ENCODE measurements at regions not wholly inside any gene's neighbourhood (a gene's known extent, or its start where the extent isn't known, plus 50 kb on each side); places are given as distances from the start of the nearest gene placed in this dataset.

DNA sequence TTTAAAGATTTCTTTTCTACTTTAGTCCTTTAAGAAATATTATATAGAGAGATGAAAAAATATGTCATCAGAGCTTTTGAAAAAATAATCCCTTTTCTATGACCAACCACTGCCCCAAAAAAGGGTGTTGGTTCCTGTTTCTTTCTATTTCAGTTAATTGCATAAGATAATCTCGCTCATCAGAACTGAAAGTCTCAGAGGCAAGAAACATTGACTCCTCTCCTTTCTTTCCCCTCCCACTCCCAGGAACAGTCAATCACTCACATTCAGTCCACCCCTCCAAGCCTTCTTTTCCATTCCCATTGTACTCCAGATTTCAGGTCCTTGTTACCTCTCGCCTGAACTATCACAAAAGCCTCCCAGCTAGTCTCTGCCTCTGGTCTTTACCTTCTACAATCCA lies 153.7 kb upstream of the ABI3BP start:
- no peak overlapping the region for H3K4me3 Mint-ChIP-seq (ENCODE audit: unreplicated experiment)
- intact Hi-C loops (cut with micrococcal nuclease; ENCODE audit: unreplicated experiment) = no loop called here
- POLR2A ChIA-PET = no interaction called here

DNA sequence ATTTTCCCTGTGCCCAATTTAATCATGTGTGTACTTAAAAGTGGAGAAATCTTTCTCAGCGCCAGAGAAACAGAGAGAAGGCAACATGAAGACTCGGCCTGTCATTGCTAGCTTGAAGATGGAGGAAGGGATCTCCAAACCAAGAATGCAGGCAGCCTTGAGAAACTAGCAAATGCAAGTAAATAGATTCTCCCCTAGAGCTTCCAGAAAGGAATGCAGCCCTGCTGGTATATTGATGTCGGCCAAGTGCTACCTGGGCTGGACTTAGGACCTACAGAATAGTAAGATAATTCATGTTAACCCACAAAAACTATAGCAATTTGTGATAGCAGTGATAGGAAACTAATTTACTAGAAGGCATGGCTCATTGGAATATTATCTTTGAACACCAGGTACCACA lies 150.9 kb upstream of the ABI3BP start:
- H3K4me3 Mint-ChIP-seq (ENCODE audit: unreplicated experiment) = no peak overlapping the region
- Histone ChIP-seq H3K9me3 (no peaks in the 10 kb centered on the region), H3K4me1 (peaks cover 21% of the 10 kb centered on the region), H3K27me3 (replicated peaks; ENCODE audit: control insufficient read depth, insufficient read depth, low read length) (no peaks in the 10 kb centered on the region), H3K36me3 (ENCODE audit: control insufficient read depth, insufficient read depth, low read length) (no peaks in the 10 kb centered on the region), H3K4me3 (ENCODE audit: low read depth, low read length) (no peak overlapping the region)
- no peak overlapping the region for H3K27ac Mint-ChIP-seq (ENCODE audit: unreplicated experiment)
- no peaks in the 10 kb centered on the region for H3K36me3 Mint-ChIP-seq (ENCODE audit: insufficient read depth, unreplicated experiment)
- intact Hi-C loops (cut with micrococcal nuclease; ENCODE audit: unreplicated experiment) = loop anchor here (2.0 kb wide), 1 partner anchor 73 kb away; no protein-coding TSS in a partner anchor
- no peaks in the 10 kb centered on the region for H3K9me3 Mint-ChIP-seq (ENCODE audit: unreplicated experiment)
- no TSS peak for BruUV-seq (replicated peaks)
- TF ChIP-seq, protein P1, sequence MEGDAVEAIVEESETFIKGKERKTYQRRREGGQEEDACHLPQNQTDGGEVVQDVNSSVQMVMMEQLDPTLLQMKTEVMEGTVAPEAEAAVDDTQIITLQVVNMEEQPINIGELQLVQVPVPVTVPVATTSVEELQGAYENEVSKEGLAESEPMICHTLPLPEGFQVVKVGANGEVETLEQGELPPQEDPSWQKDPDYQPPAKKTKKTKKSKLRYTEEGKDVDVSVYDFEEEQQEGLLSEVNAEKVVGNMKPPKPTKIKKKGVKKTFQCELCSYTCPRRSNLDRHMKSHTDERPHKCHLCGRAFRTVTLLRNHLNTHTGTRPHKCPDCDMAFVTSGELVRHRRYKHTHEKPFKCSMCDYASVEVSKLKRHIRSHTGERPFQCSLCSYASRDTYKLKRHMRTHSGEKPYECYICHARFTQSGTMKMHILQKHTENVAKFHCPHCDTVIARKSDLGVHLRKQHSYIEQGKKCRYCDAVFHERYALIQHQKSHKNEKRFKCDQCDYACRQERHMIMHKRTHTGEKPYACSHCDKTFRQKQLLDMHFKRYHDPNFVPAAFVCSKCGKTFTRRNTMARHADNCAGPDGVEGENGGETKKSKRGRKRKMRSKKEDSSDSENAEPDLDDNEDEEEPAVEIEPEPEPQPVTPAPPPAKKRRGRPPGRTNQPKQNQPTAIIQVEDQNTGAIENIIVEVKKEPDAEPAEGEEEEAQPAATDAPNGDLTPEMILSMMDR (IDR thresholded peaks at IDR 0.05; ENCODE audit: insufficient read depth in 1 of 2, low read depth in 1 of 2, low read length in 1 of 2, severe bottlenecking in 1 of 2, unreplicated experiment in 1 of 2) = no peak
- ChIA-PET CTCF (interaction anchor here (1.1 kb wide), 1 partner anchor 74 kb away, joined by 7 read pairs; no protein-coding TSS in a partner anchor), POLR2A (no interaction called here)
- H3K4me1 Mint-ChIP-seq (ENCODE audit: low read depth, unreplicated experiment) = peaks cover 5% of the 10 kb centered on the region
- DNase-seq = peak; percentile 50 to 54
- H3K27me3 Mint-ChIP-seq (ENCODE audit: insufficient read depth, unreplicated experiment) = no peaks in the 10 kb centered on the region

More for the DNA sequence above, 153.7 kb upstream of the ABI3BP start:
- no TSS peak for BruUV-seq (replicated peaks)
- DNase-seq = no peak
- Histone ChIP-seq H3K9me3 (no peaks in the 10 kb centered on the region), H3K36me3 (ENCODE audit: control insufficient read depth, insufficient read depth, low read length) (no peaks in the 10 kb centered on the region), H3K4me1 (peaks cover 21% of the 10 kb centered on the region), H3K4me3 (ENCODE audit: low read depth, low read length) (no peak overlapping the region), H3K27me3 (replicated peaks; ENCODE audit: control insufficient read depth, insufficient read depth, low read length) (no peaks in the 10 kb centered on the region)
- CTCF ChIA-PET = no interaction called here
- Mint-ChIP-seq H3K27me3 (ENCODE audit: insufficient read depth, unreplicated experiment) (no peaks in the 10 kb centered on the region), H3K36me3 (ENCODE audit: insufficient read depth, unreplicated experiment) (no peaks in the 10 kb centered on the region), H3K27ac (ENCODE audit: unreplicated experiment) (no peak overlapping the region), H3K4me1 (ENCODE audit: low read depth, unreplicated experiment) (peaks cover 5% of the 10 kb centered on the region), H3K9me3 (ENCODE audit: unreplicated experiment) (no peaks in the 10 kb centered on the region)
- TF ChIP-seq, protein P1 (IDR thresholded peaks at IDR 0.05; ENCODE audit: insufficient read depth in 1 of 2, low read depth in 1 of 2, low read length in 1 of 2, severe bottlenecking in 1 of 2, unreplicated experiment in 1 of 2) = no peak

DNA sequence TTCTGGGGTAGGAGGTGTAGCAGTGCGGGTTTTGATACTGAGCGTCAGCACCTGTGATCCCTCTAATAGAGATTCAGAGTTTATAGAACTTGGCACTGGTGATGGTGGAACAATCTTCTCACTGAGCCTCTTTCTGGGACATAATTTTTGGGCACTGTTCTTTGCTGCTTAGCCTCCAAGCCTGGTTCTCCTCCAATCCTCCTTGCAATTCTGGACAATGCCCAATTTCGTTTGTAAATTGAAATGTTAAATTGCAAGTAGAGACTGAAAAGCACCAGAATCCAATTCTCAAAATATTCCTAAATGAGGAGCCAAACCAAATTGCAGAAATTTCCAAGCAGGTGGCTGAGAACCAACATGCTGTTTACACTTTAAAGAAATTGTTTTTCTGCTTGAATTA lies 149.8 kb upstream of the ABI3BP start:
- BruUV-seq (replicated peaks) = no TSS peak
- intact Hi-C loops (cut with micrococcal nuclease; ENCODE audit: unreplicated experiment) = no loop called here
- H3K36me3 Mint-ChIP-seq (ENCODE audit: insufficient read depth, unreplicated experiment) = no peaks in the 10 kb centered on the region

More for the DNA sequence above, 149.8 kb upstream of the ABI3BP start:
- no peaks in the 10 kb centered on the region for H3K9me3 ChIP-seq
- no peaks in the 10 kb centered on the region for H3K36me3 ChIP-seq (ENCODE audit: control insufficient read depth, insufficient read depth, low read length)
- H3K4me3 ChIP-seq (ENCODE audit: low read depth, low read length) = no peak overlapping the region
- TF ChIP-seq, protein P1 (IDR thresholded peaks at IDR 0.05; ENCODE audit: insufficient read depth in 1 of 2, low read depth in 1 of 2, low read length in 1 of 2, severe bottlenecking in 1 of 2, unreplicated experiment in 1 of 2) = no peak
- H3K27me3 ChIP-seq (replicated peaks; ENCODE audit: control insufficient read depth, insufficient read depth, low read length) = no peaks in the 10 kb centered on the region
- H3K27me3 Mint-ChIP-seq (ENCODE audit: insufficient read depth, unreplicated experiment) = no peaks in the 10 kb centered on the region
- no peak for DNase-seq
- CTCF ChIA-PET = no interaction called here
- POLR2A ChIA-PET = no interaction called here
- H3K9me3 Mint-ChIP-seq (ENCODE audit: unreplicated experiment) = no peaks in the 10 kb centered on the region
- H3K4me3 Mint-ChIP-seq (ENCODE audit: unreplicated experiment) = no peak overlapping the region
- H3K27ac Mint-ChIP-seq (ENCODE audit: unreplicated experiment) = no peak overlapping the region
- peaks cover 5% of the 10 kb centered on the region for H3K4me1 Mint-ChIP-seq (ENCODE audit: low read depth, unreplicated experiment)
- peaks cover 21% of the 10 kb centered on the region for H3K4me1 ChIP-seq

Data from Caco-2 (cell line).